IMR-90 (cell line): ENCODE measurements at regions not wholly inside any gene's neighbourhood (a gene's known extent, or its start where the extent isn't known, plus 50 kb on each side); places are given as distances from the start of the nearest gene placed in this dataset.

ENCODE experiments used
- ATAC-seq: fragments of 200-7000 bp; cut with Tn5 transposase; 2 replicates; pipeline ENCODE4 v1.9.1; 2020; ENCODE audit warnings: low read depth, mild to moderate bottlenecking, moderate library complexity
- BruUV-seq: library from RNA; stranded (reverse); fragments of 400-500 nt; replicated peaks from 2 replicates; lab custom pipeline; 2021; lab: Mats Ljungman, UMichigan
- CTCF ChIA-PET: fragments of 300-600 bp; formaldehyde crosslinking; extraction: SDS; loops from one replicate; lab custom pipeline; 2021; ENCODE audit warnings: antibody characterized with exemption; lab: Yijun Ruan, JAX
- POLR2A ChIA-PET: fragments of 300-600 bp; sonication (Branson Sonifier 250); formaldehyde crosslinking; loops from one replicate; lab custom pipeline; 2022; ENCODE audit warnings: antibody characterized with exemption; ENCODE audit not compliant: unreplicated experiment; lab: Charles Lee
- DNase-seq: peaks from one replicate; pipeline ENCODE4 v3.0.0; 2013
- H2AFZ ChIP-seq: replicated peaks from 2 replicates; pipeline ENCODE3; 2013; ENCODE audit warnings: low read length, mild to moderate bottlenecking; ENCODE audit not compliant: poor library complexity
- H2AK5ac ChIP-seq: 2 replicates; pipeline ENCODE4 v1.6.1; 2013; ENCODE audit warnings: low read depth, low read length, inconsistent platforms
- H2AK9ac ChIP-seq: replicated peaks from 2 replicates; pipeline ENCODE3; 2013; ENCODE audit warnings: mild to moderate bottlenecking, low read depth, low read length, moderate library complexity; ENCODE audit not compliant: poor library complexity
- H2BK120ac ChIP-seq: 2 replicates; pipeline ENCODE4 v1.6.1; 2013; ENCODE audit warnings: low read depth, low read length, inconsistent platforms
- H2BK15ac ChIP-seq: 3 replicates; pipeline ENCODE4 v1.6.1; 2013; ENCODE audit warnings: low read depth, low read length, inconsistent platforms
- H2BK20ac ChIP-seq: 2 replicates; pipeline ENCODE4 v1.6.1; 2013; ENCODE audit warnings: low read depth, mild to moderate bottlenecking, inconsistent platforms, low read length, moderate library complexity
- H2BK5ac ChIP-seq: 2 replicates; pipeline ENCODE4 v1.6.1; 2013; ENCODE audit warnings: mild to moderate bottlenecking, low read depth, low read length, inconsistent platforms; ENCODE audit not compliant: poor library complexity, severe bottlenecking
- H3K14ac ChIP-seq: replicated peaks from 2 replicates; pipeline ENCODE4 v1.6.1; 2013; ENCODE audit warnings: low read depth, low read length, inconsistent platforms
- H3K18ac ChIP-seq: 2 replicates; pipeline ENCODE4 v1.6.1; 2013; ENCODE audit warnings: low read depth, low read length, control low read depth
- H3K23ac ChIP-seq: 2 replicates; pipeline ENCODE4 v1.6.1; 2013; ENCODE audit warnings: low read depth, low read length, inconsistent platforms
- H3K27ac ChIP-seq: 2 replicates; pipeline ENCODE4 v1.5.1; 2013; ENCODE audit warnings: mild to moderate bottlenecking, control low read depth, low read length; ENCODE audit not compliant: insufficient read depth
- H3K27me3 ChIP-seq: 2 replicates; pipeline ENCODE4 v1.6.1; 2013; ENCODE audit warnings: low read length; ENCODE audit not compliant: control insufficient read depth, insufficient read depth
- H3K36me3 ChIP-seq: 2 replicates; pipeline ENCODE4 v1.6.1; 2013; ENCODE audit warnings: low read length, mixed read lengths; ENCODE audit not compliant: control insufficient read depth, insufficient read depth
- H3K4ac ChIP-seq: 2 replicates; pipeline ENCODE4 v1.6.1; 2013; ENCODE audit warnings: low read depth, low read length, inconsistent platforms
- H3K4me1 ChIP-seq: 2 replicates; pipeline ENCODE4 v1.6.1; 2013; ENCODE audit warnings: low read length, mixed read lengths; ENCODE audit not compliant: control insufficient read depth, insufficient read depth
- H3K4me2 ChIP-seq: 2 replicates; pipeline ENCODE4 v1.6.1; 2013; ENCODE audit warnings: low read depth, mild to moderate bottlenecking, control low read depth, low read length, moderate library complexity
- H3K4me3 ChIP-seq: 2 replicates; pipeline ENCODE4 v1.5.1; 2013; ENCODE audit warnings: low read depth, mild to moderate bottlenecking, control low read depth, low read length, moderate library complexity; ENCODE audit not compliant: insufficient read depth
- H3K56ac ChIP-seq: 2 replicates; pipeline ENCODE4 v1.6.1; 2013; ENCODE audit warnings: low read length, inconsistent platforms; ENCODE audit not compliant: insufficient read depth; ENCODE audit errors: extremely low read depth
- H3K79me1 ChIP-seq, 2 experiments: 2 replicates each; pipeline ENCODE4 v1.6.1; 2013; ENCODE audit warnings: low read length in 2 of 2, inconsistent platforms in 1 of 2, low read depth in 1 of 2
- H3K9ac ChIP-seq: 2 replicates; pipeline ENCODE4 v1.6.1; 2013; ENCODE audit warnings: low read depth, low read length, control low read depth
- H3K9me1 ChIP-seq: 2 replicates; pipeline ENCODE4 v1.6.1; 2013; ENCODE audit warnings: low read length, inconsistent platforms; ENCODE audit not compliant: insufficient read depth
- H3K9me3 ChIP-seq: 2 replicates; pipeline ENCODE4 v1.6.1; 2013; ENCODE audit warnings: low read length; ENCODE audit not compliant: control insufficient read depth, insufficient read depth
- H4K20me1 ChIP-seq: 2 replicates; pipeline ENCODE4 v1.6.1; 2013; ENCODE audit warnings: low read length, inconsistent platforms; ENCODE audit not compliant: insufficient read depth
- H4K5ac ChIP-seq: 2 replicates; pipeline ENCODE4 v1.6.1; 2013; ENCODE audit warnings: mild to moderate bottlenecking, low read depth, low read length, control low read depth
- H4K8ac ChIP-seq, 2 experiments: 2 replicates each; pipeline ENCODE4 v1.6.1; 2013; ENCODE audit warnings: low read depth in 2 of 2, low read length in 2 of 2, control low read depth in 1 of 2, inconsistent platforms in 1 of 2
- H4K91ac ChIP-seq: 2 replicates; pipeline ENCODE4 v1.6.1; 2013; ENCODE audit warnings: low read depth, low read length, inconsistent platforms; ENCODE audit not compliant: insufficient read depth
- BHLHE40 ChIP-seq: fragments of 150-350 bp; IDR thresholded peaks from 2 replicates; pipeline ENCODE4 v1.6.1; 2016; ENCODE audit warnings: mild to moderate bottlenecking, low read depth, low read length
- CEBPB ChIP-seq: IDR thresholded peaks from 2 replicates; pipeline ENCODE4 v1.6.1; 2012; ENCODE audit warnings: low read depth, low read length, improper control_type of control experiment
- FOS ChIP-seq: fragments of 150-350 bp; IDR thresholded peaks from 2 replicates; pipeline ENCODE4 v1.6.1; 2016; ENCODE audit warnings: low read depth, low read length
- MAFK ChIP-seq: IDR thresholded peaks from 2 replicates; pipeline ENCODE4 v1.6.1; 2012; ENCODE audit warnings: low read depth, low read length, improper control_type of control experiment
- MAZ ChIP-seq: IDR thresholded peaks from 2 replicates; pipeline ENCODE4 v1.6.1; 2012; ENCODE audit warnings: low read depth, mild to moderate bottlenecking, low read length, improper control_type of control experiment, moderate library complexity, borderline replicate concordance
- MXI1 ChIP-seq: IDR thresholded peaks from 2 replicates; pipeline ENCODE4 v1.6.1; 2012; ENCODE audit warnings: low read depth, mild to moderate bottlenecking, low read length, moderate library complexity, borderline replicate concordance
- NFE2L2 ChIP-seq: fragments of 150-350 bp; IDR thresholded peaks from 2 replicates; pipeline ENCODE4 v1.6.1; 2016; ENCODE audit warnings: low read depth, mild to moderate bottlenecking, low read length
- POLR2A ChIP-seq: IDR thresholded peaks from 2 replicates; pipeline ENCODE4 v1.6.1; 2012; ENCODE audit warnings: mild to moderate bottlenecking, low read depth, low read length
- RAD21 ChIP-seq: IDR thresholded peaks from 2 replicates; pipeline ENCODE4 v1.6.1; 2012; ENCODE audit warnings: low read length, improper control_type of control experiment
- RFX5 ChIP-seq: IDR thresholded peaks from 2 replicates; pipeline ENCODE4 v1.8.0; 2012; ENCODE audit warnings: low read depth, mild to moderate bottlenecking, low read length, moderate library complexity
- SMC3 ChIP-seq: fragments of 150-350 bp; IDR thresholded peaks from 2 replicates; pipeline ENCODE4 v1.6.1; 2016; ENCODE audit warnings: low read depth, mild to moderate bottlenecking, antibody characterized with exemption, low read length, moderate library complexity
- WGBS, 2 experiments: methylation state at CpG; one replicate each; pipeline versions ENCODE4 v1.1.5 to v1.1.7; 2013; ENCODE audit warnings: missing lambda C conversion rate in 2 of 2; ENCODE audit not compliant: insufficient read length in 1 of 2; ENCODE audit errors: extremely low coverage in 2 of 2; 5-methylcytosine and 5-hydroxymethylcytosine counted together
- dilution Hi-C: fragments of 300-500 bp; cut with HindIII; formaldehyde crosslinking; loops from one replicate; pipeline ENCODE4 v1.14.3; 2018; ENCODE audit warnings: low sequenced_read_pairs; ENCODE audit not compliant: unreplicated experiment
- in situ Hi-C: fragments of 300-500 bp; cut with MboI; formaldehyde crosslinking; loops from 3 replicates; pipeline ENCODE4 v1.14.3; 2019; ENCODE audit warnings: low sequenced_read_pairs, inconsistent platforms, mixed read lengths
- intact Hi-C: fragments of 100-400 bp; cut with micrococcal nuclease; formaldehyde crosslinking; loops from 2 replicates; pipeline ENCODE4 v1.10.0; 2022
- TF ChIP-seq, protein P1 (sequence below): fragments of 150-350 bp; IDR thresholded peaks from 2 replicates; pipeline ENCODE4 v1.6.1; 2016; ENCODE audit warnings: low read depth, mild to moderate bottlenecking, low read length, moderate library complexity, borderline replicate concordance

DNA sequence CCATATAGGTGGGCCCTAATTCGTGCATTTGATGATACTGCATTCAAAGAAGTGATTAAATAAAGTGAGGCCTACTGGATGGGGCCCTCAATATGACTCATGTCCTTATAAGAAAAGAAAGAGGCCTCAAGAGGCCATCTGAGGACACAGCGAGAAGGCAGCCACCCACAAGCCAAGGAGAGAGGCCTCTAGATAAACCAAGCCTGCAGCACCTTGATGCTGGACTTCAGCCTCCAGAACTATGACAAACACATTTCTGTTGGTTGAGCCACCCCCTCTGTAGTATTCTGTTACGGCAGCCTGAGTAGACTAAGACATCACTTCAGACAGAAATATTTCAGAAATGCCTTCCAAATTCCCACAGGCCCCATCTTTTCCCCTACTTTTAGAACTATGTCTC lies 82.5 kb upstream of the PLEKHG1 start:
- ChIA-PET POLR2A (no interaction called here), CTCF (no interaction called here)
- no peak overlapping the region for H4K91ac ChIP-seq
- H4K20me1 ChIP-seq: no peaks in the 10 kb centered on the region
- in situ Hi-C loops: no loop called here
- no peak overlapping the region for H2BK15ac ChIP-seq
- no peaks in the 10 kb centered on the region for H3K4me1 ChIP-seq
- H3K27me3 ChIP-seq: no peaks in the 10 kb centered on the region; the same call in 1 of the 2 replicates
- BruUV-seq: no TSS peak
- H4K5ac ChIP-seq: no peak overlapping the region
- H2BK20ac ChIP-seq: no peak overlapping the region
- H3K18ac ChIP-seq: no peak overlapping the region
- TF ChIP-seq, protein P1, sequence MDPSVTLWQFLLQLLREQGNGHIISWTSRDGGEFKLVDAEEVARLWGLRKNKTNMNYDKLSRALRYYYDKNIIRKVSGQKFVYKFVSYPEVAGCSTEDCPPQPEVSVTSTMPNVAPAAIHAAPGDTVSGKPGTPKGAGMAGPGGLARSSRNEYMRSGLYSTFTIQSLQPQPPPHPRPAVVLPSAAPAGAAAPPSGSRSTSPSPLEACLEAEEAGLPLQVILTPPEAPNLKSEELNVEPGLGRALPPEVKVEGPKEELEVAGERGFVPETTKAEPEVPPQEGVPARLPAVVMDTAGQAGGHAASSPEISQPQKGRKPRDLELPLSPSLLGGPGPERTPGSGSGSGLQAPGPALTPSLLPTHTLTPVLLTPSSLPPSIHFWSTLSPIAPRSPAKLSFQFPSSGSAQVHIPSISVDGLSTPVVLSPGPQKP: no peak
- TF ChIP-seq MAZ: no peak
- TF ChIP-seq POLR2A: no peak
- TF ChIP-seq FOS: no peak
- no peak for TF ChIP-seq BHLHE40
- no peak for TF ChIP-seq MAFK
- TF ChIP-seq NFE2L2: no peak
- TF ChIP-seq RFX5: no peak
- no peak for TF ChIP-seq MXI1
- no peak for TF ChIP-seq CEBPB
- no peak for TF ChIP-seq SMC3
- TF ChIP-seq RAD21: no peak
- H3K27ac ChIP-seq: no peak overlapping the region
- no peak overlapping the region for H3K56ac ChIP-seq
- H3K36me3 ChIP-seq: no peaks in the 10 kb centered on the region
- WGBS, 2 experiments: 50% methylated on average over 1 of the region's 3 CpGs; no CpG with 5 or more reads in 1 of the 2 experiments
- no peak overlapping the region for H2BK120ac ChIP-seq
- no peak overlapping the region for H3K4me2 ChIP-seq
- H3K9me3 ChIP-seq: no peaks in the 10 kb centered on the region
- ATAC-seq (no peak), DNase-seq (no peak)
- H3K14ac ChIP-seq: no peak overlapping the region
- H2AK9ac ChIP-seq: no peak overlapping the region
- no peak overlapping the region for H4K8ac ChIP-seq
- H2AFZ ChIP-seq: no peak overlapping the region
- no peak overlapping the region for H2BK5ac ChIP-seq
- H3K79me1 ChIP-seq: no peaks in the 10 kb centered on the region
- H3K9ac ChIP-seq: no peak overlapping the region
- dilution Hi-C loops: no loop called here
- intact Hi-C loops: no loop called here
- no peak overlapping the region for H3K23ac ChIP-seq
- H3K9me1 ChIP-seq: no peaks in the 10 kb centered on the region
- no peak overlapping the region for H2AK5ac ChIP-seq
- H3K4ac ChIP-seq: no peak overlapping the region
- no peak overlapping the region for H3K4me3 ChIP-seq
